ENCODE measurements at regions not wholly inside any gene's neighbourhood (a gene's known extent, or its start where the extent isn't known, plus 50 kb on each side); places are given as distances from the start of the nearest gene placed in this dataset.

DNA sequence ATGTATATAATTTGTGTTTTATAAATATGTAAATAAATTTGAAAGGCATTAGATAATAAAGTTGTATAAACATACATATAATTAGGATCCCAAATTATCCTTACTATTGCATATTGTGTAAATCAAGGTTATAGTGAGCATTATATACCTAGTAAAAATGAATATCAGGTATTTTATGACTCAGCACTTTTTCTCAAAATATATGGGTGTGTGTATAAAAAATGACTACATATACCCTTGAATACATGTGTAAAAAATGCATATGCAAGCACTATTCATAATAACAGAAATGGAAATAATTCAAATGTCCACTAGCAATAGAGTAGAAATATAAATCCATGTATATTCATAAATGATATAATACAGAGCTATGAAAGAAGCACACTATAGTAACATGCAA, 870.9 kb upstream of the CNTNAP5 start:
- H3K27me3 Mint-ChIP-seq (ENCODE audit: insufficient read depth, low read depth) = no peaks in the 10 kb centered on the region
- H3K36me3 Mint-ChIP-seq = no peaks in the 10 kb centered on the region
- no peaks in the 10 kb centered on the region for H3F3A ChIP-seq (ENCODE audit: low read depth)
- H3K4me3 Mint-ChIP-seq = no peak overlapping the region
- no peak overlapping the region for H3K9ac ChIP-seq
- TF ChIP-seq EZH2 (IDR thresholded peaks at IDR 0.05) (no peak), EZH2phosphoT487 (IDR thresholded peaks at IDR 0.05) (no peak)
- TF ChIP-seq, protein P1, sequence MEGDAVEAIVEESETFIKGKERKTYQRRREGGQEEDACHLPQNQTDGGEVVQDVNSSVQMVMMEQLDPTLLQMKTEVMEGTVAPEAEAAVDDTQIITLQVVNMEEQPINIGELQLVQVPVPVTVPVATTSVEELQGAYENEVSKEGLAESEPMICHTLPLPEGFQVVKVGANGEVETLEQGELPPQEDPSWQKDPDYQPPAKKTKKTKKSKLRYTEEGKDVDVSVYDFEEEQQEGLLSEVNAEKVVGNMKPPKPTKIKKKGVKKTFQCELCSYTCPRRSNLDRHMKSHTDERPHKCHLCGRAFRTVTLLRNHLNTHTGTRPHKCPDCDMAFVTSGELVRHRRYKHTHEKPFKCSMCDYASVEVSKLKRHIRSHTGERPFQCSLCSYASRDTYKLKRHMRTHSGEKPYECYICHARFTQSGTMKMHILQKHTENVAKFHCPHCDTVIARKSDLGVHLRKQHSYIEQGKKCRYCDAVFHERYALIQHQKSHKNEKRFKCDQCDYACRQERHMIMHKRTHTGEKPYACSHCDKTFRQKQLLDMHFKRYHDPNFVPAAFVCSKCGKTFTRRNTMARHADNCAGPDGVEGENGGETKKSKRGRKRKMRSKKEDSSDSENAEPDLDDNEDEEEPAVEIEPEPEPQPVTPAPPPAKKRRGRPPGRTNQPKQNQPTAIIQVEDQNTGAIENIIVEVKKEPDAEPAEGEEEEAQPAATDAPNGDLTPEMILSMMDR (IDR thresholded peaks at IDR 0.05) = no peak
- no peak overlapping the region for H3K4me3 ChIP-seq
- H3K9me3 Mint-ChIP-seq = no peaks in the 10 kb centered on the region
- no peak overlapping the region for H3K4me2 ChIP-seq
- no peak overlapping the region for H2AFZ ChIP-seq (replicated peaks)
- no peaks in the 10 kb centered on the region for H3K27me3 ChIP-seq
- H3K79me2 ChIP-seq (ENCODE audit: low read depth) = no peaks in the 10 kb centered on the region
- H3K27ac Mint-ChIP-seq = no peak overlapping the region
- H3K4me1 ChIP-seq = no peaks in the 10 kb centered on the region
- H3K27ac ChIP-seq = no peak overlapping the region
- no peaks in the 10 kb centered on the region for H3K9me3 ChIP-seq (ENCODE audit: low read depth)
- no peaks in the 10 kb centered on the region for H3K36me3 ChIP-seq
- H4K20me1 ChIP-seq (ENCODE audit: low read depth) = no peaks in the 10 kb centered on the region
- DNase-seq (ENCODE audit: low spot score) = no peak
- no peaks in the 10 kb centered on the region for H3K4me1 Mint-ChIP-seq

DNA sequence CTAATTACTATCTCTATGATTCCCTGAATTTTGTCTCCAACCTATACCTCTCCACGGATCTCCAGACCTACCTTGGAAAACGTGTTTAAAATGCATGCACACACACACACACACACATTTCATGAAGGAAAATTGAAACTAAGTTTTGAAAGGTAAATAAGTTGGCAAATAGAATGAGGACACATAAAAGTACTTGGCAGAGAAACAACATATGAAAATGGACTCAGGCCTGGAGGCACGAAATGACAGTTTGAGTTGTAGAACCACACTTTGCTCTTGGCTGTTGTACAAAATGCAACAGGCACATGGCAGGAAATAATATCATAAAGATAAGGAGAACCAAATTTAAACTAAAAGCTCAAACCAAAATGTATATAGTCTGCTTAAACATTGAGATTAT, 868.1 kb upstream of the CNTNAP5 start:
- H3K36me3 Mint-ChIP-seq = no peaks in the 10 kb centered on the region
- H3K36me3 ChIP-seq = no peaks in the 10 kb centered on the region
- H3K9me3 Mint-ChIP-seq = no peaks in the 10 kb centered on the region
- H3K27ac ChIP-seq = no peak overlapping the region
- H3K9ac ChIP-seq = no peak overlapping the region
- H3K9me3 ChIP-seq (ENCODE audit: low read depth) = no peaks in the 10 kb centered on the region
- no peaks in the 10 kb centered on the region for H3K27me3 ChIP-seq
- H3K4me1 ChIP-seq = no peaks in the 10 kb centered on the region
- no peak overlapping the region for H3K4me3 ChIP-seq
- no peaks in the 10 kb centered on the region for H4K20me1 ChIP-seq (ENCODE audit: low read depth)
- H3K27ac Mint-ChIP-seq = no peak overlapping the region
- H3F3A ChIP-seq (ENCODE audit: low read depth) = no peaks in the 10 kb centered on the region
- H2AFZ ChIP-seq (replicated peaks) = no peak overlapping the region
- TF ChIP-seq EZH2phosphoT487 (IDR thresholded peaks at IDR 0.05) = no peak
- TF ChIP-seq, protein P1 (IDR thresholded peaks at IDR 0.05) = no peak
- no peak for TF ChIP-seq EZH2 (IDR thresholded peaks at IDR 0.05)
- no peak overlapping the region for H3K4me2 ChIP-seq
- no peak for DNase-seq (ENCODE audit: low spot score)
- H3K79me2 ChIP-seq (ENCODE audit: low read depth) = no peaks in the 10 kb centered on the region
- H3K4me1 Mint-ChIP-seq = no peaks in the 10 kb centered on the region
- no peaks in the 10 kb centered on the region for H3K27me3 Mint-ChIP-seq (ENCODE audit: insufficient read depth, low read depth)
- no peak overlapping the region for H3K4me3 Mint-ChIP-seq

DNA sequence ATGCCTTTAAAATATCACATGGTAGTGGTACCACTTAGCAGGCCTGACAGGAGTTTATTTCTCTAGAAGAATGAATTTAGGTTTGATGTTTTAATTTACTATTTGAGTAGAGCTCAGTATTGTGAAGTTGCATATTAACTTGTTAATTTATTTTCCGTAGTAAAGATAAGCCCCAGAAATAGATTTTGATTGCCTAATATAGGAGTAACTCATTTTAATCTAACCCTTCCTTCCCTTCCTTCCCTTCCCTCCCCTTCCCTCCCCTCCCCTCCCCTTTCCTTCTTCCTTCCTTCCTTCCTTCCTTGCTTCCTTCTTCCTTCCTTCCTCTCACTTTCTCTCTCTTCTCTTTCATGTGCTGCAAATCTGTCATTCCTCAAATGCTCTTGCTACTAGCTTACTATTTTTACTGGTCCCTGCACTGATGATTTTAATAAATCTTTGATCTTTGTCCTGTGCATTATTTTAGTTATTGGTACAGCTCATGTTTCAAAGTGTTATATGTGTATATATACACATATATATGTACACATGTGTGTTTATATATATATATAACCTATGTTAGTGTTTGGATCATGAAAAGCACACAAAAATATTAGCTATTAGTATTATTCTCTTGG, 862.6 kb upstream of the CNTNAP5 start:
- no peaks in the 10 kb centered on the region for H3K36me3 Mint-ChIP-seq
- H3K9me3 Mint-ChIP-seq = no peaks in the 10 kb centered on the region
- no peak for TF ChIP-seq EZH2 (IDR thresholded peaks at IDR 0.05)
- TF ChIP-seq, protein P1 (IDR thresholded peaks at IDR 0.05) = no peak
- TF ChIP-seq EZH2phosphoT487 (IDR thresholded peaks at IDR 0.05) = no peak
- H2AFZ ChIP-seq (replicated peaks) = no peak overlapping the region
- H3K9ac ChIP-seq = no peak overlapping the region
- no peaks in the 10 kb centered on the region for H4K20me1 ChIP-seq (ENCODE audit: low read depth)
- H3K4me3 ChIP-seq = no peak overlapping the region
- H3K4me3 Mint-ChIP-seq = no peak overlapping the region
- H3F3A ChIP-seq (ENCODE audit: low read depth) = no peaks in the 10 kb centered on the region
- H3K27me3 ChIP-seq = no peaks in the 10 kb centered on the region
- H3K36me3 ChIP-seq = no peaks in the 10 kb centered on the region
- no peaks in the 10 kb centered on the region for H3K27me3 Mint-ChIP-seq (ENCODE audit: insufficient read depth, low read depth)
- no peaks in the 10 kb centered on the region for H3K79me2 ChIP-seq (ENCODE audit: low read depth)
- no peak overlapping the region for H3K27ac Mint-ChIP-seq
- DNase-seq (ENCODE audit: low spot score) = no peak
- H3K4me2 ChIP-seq = no peak overlapping the region
- no peaks in the 10 kb centered on the region for H3K4me1 ChIP-seq
- peaks cover 8% of the 10 kb centered on the region for H3K4me1 Mint-ChIP-seq
- no peak overlapping the region for H3K27ac ChIP-seq
- H3K9me3 ChIP-seq (ENCODE audit: low read depth) = no peaks in the 10 kb centered on the region

Measured in neural progenitor cell (in vitro differentiated cells).